Nephron progenitor cell (in vitro differentiated cells): ENCODE measurements at regions not wholly inside any gene's neighbourhood (a gene's known extent, or its start where the extent isn't known, plus 50 kb on each side); places are given as distances from the start of the nearest gene placed in this dataset.
A peak's percentile ranks its signal among the peaks of the same experiment; 100 is the strongest.

Source experiments
- DNase-seq: peaks from one replicate; pipeline ENCODE4 v3.0.0; 2021
- H3K27ac Mint-ChIP-seq: 2 replicates; pipeline ENCODE4 v1.8.0; 2021; ENCODE audit warnings: mild to moderate bottlenecking, moderate library complexity, mixed read lengths
- H3K27me3 Mint-ChIP-seq: 2 replicates; pipeline ENCODE4 v1.8.0; 2021; ENCODE audit warnings: mild to moderate bottlenecking, low read depth, mixed read lengths; ENCODE audit not compliant: poor library complexity
- H3K36me3 Mint-ChIP-seq: 2 replicates; pipeline ENCODE4 v1.8.0; 2021; ENCODE audit warnings: low read depth, mixed read lengths
- H3K4me1 Mint-ChIP-seq: 2 replicates; pipeline ENCODE4 v1.8.0; 2021; ENCODE audit warnings: mixed read lengths
- H3K4me3 Mint-ChIP-seq: 2 replicates; pipeline ENCODE4 v1.8.0; 2021; ENCODE audit warnings: mild to moderate bottlenecking, moderate library complexity, mixed read lengths
- H3K9me3 Mint-ChIP-seq: 2 replicates; pipeline ENCODE4 v1.8.0; 2021; ENCODE audit warnings: mild to moderate bottlenecking, moderate library complexity, mixed read lengths
- TF ChIP-seq, protein P1 (sequence below): fragments of 200-600 bp; sonication (generic); IDR thresholded peaks from 2 replicates; pipeline ENCODE4 v1.5.0; 2021; ENCODE audit warnings: antibody characterized with exemption

DNA sequence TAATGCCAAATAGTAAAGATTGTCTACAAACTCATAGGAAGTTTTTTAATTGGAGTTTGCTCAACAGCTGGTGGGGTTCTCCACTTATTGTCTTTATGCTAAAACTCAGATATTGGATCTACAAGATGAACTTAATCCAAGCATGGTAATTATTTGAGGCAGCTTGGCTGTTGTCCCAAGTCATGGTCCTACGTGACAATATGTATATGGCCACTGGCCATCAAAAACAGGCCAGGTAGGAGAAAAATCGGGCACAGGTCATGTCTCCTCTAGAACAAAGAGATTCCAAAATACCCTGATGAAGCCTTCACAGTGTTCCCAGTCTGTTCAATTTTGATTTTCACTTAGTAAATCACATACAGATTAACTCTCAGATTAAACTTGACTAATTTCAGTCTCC is 606.4 kb downstream of the TNS3 start:
- Mint-ChIP-seq H3K27ac (no peak overlapping the region), H3K4me1 (peaks cover 4% of the 10 kb centered on the region), H3K27me3 (peaks cover 3% of the 10 kb centered on the region), H3K4me3 (no peak overlapping the region), H3K36me3 (peaks cover under 1% of the 10 kb centered on the region), H3K9me3 (peaks cover under 1% of the 10 kb centered on the region)
- no peak for DNase-seq
- TF ChIP-seq, protein P1, sequence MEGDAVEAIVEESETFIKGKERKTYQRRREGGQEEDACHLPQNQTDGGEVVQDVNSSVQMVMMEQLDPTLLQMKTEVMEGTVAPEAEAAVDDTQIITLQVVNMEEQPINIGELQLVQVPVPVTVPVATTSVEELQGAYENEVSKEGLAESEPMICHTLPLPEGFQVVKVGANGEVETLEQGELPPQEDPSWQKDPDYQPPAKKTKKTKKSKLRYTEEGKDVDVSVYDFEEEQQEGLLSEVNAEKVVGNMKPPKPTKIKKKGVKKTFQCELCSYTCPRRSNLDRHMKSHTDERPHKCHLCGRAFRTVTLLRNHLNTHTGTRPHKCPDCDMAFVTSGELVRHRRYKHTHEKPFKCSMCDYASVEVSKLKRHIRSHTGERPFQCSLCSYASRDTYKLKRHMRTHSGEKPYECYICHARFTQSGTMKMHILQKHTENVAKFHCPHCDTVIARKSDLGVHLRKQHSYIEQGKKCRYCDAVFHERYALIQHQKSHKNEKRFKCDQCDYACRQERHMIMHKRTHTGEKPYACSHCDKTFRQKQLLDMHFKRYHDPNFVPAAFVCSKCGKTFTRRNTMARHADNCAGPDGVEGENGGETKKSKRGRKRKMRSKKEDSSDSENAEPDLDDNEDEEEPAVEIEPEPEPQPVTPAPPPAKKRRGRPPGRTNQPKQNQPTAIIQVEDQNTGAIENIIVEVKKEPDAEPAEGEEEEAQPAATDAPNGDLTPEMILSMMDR, result no peak

DNA sequence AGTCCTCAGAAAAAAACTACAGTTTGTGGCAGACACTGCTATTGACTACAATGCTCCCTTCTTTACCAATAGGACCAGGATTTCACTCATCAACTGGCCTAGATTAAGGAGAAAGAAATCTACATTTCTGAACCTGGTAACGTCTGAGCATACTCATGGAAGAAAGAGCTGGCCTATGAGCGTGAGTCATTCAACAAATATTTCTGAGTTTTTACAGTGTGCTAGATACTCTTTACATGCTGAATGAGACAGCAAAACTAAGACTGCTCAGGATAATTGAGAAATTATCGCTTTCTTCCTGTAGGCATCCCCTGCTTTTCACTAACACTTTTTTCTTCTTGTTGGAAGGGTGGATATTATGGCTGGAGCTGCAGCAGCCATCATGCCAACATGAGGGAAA is 609.7 kb downstream of the TNS3 start:
- Mint-ChIP-seq H3K36me3 (no peaks in the 10 kb centered on the region), H3K9me3 (peaks cover 6% of the 10 kb centered on the region), H3K27me3 (no peaks in the 10 kb centered on the region), H3K4me1 (peaks cover 12% of the 10 kb centered on the region), H3K4me3 (no peak overlapping the region), H3K27ac (no peak overlapping the region)
- TF ChIP-seq, protein P1, result no peak
- DNase-seq, result no peak

DNA sequence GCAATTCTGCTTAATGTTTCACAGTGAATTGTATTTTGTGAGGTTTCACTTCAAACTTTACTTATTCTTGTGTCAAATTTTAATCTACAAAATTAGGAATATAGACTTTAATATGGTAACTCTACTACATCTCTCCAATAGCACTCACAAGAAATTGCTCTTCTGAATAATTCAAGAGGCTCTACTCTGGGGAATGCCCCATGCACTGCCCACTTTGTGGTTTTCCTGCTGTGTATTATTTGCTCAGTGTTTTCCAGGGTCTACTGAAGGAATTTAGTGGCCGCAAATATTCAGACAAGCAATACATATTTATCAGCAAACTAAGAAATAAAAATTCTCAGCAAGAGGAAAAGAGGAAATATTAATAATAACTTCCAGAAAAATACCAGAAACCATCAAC is 611.4 kb downstream of the TNS3 start:
- Mint-ChIP-seq H3K36me3 (no peaks in the 10 kb centered on the region), H3K27ac (no peak overlapping the region), H3K4me1 (peaks cover 12% of the 10 kb centered on the region), H3K4me3 (no peak overlapping the region), H3K9me3 (peaks cover 19% of the 10 kb centered on the region), H3K27me3 (no peaks in the 10 kb centered on the region)
- TF ChIP-seq, protein P1, result no peak
- DNase-seq, result no peak

DNA sequence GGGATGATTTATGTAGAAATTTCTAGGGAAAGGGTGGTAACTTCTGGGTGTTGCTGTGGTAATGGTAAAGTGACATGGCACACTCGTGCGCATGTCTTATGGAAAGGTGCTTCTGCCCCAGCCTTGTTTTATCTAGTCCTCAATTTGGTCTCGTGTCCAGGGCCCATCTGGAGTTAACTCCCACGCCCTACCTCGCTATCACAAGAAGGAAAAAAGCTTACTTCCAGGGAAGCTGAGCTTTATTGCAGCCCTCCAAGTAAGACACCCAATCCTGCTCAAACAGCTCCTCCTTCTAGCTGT is 611.8 kb downstream of the TNS3 start:
- Mint-ChIP-seq H3K27me3 (no peaks in the 10 kb centered on the region), H3K4me3 (no peak overlapping the region), H3K9me3 (peaks cover 23% of the 10 kb centered on the region), H3K36me3 (peaks cover under 1% of the 10 kb centered on the region), H3K27ac (no peak overlapping the region), H3K4me1 (peaks cover 12% of the 10 kb centered on the region)
- no peak for DNase-seq
- TF ChIP-seq, protein P1, result no peak

DNA sequence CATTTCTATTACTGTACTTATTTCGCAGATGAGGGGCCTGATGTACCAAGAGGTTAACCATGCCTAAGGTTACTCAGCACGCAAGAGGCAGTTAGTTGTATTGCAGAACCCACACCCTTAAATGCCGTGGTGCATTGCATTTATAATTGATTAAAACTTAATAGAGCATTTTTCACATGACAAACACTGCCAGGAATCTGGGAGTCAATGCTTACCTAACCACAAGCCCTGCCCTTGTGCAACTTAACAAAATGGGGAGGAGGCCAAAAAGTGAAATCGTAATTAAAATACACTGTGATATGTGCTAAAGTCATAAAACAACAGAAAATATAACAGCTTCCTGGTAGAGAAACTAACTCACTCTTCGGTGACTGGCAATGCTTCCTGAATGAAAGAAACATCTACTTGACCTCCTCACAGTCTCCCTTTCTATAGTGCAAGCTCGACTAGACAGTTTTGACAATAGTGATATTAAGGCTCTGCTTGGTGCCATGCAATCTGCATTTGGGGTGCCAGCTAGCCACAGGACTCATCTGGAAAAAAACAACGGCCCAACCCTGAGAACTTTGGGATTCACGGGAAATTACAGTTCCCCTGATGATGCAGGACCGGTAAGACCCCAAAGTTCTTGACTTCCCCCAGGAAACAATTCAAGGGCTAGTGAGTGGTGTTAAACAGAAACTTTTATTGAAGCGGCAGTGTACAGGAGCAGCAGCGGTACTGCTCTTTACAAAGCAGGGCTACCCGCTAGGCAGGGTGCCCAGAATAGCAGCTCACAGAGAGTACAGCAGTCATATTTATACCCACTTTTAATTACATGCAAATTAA is 612.4 kb downstream of the TNS3 start:
- DNase-seq, result no peak
- Mint-ChIP-seq H3K27me3 (no peaks in the 10 kb centered on the region), H3K9me3 (peaks cover 28% of the 10 kb centered on the region), H3K36me3 (peaks cover 6% of the 10 kb centered on the region), H3K4me1 (peaks cover 12% of the 10 kb centered on the region), H3K27ac (peak overlapping the region; percentile 66), H3K4me3 (no peak overlapping the region)
- TF ChIP-seq, protein P1, result no peak

DNA sequence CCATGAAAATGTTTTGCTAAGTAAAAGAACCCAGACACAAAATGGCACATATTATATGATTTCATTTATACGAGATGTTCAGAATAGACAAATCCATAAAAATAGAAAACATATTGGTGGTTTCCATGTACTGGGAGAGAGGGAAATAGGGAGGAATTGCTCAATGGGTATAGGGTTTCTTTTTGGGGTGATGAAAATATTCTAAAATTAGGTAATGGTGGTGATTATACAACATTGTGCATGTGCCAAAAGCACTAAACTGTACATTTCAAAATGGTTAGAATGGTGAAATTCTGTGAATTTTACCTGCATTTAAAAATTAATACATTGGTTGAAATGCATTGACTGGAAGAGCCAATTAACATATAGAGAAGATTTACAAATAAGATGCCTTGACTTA is 613.9 kb downstream of the TNS3 start:
- TF ChIP-seq, protein P1, result no peak
- H3K36me3 Mint-ChIP-seq, result peaks cover 16% of the 10 kb centered on the region
- peaks cover 43% of the 10 kb centered on the region for H3K9me3 Mint-ChIP-seq
- H3K4me1 Mint-ChIP-seq, result peaks cover 12% of the 10 kb centered on the region
- peaks cover 3% of the 10 kb centered on the region for H3K27me3 Mint-ChIP-seq
- H3K27ac Mint-ChIP-seq, result no peak overlapping the region
- DNase-seq, result no peak
- H3K4me3 Mint-ChIP-seq, result no peak overlapping the region
